ENCODE measurements at regions not wholly inside any gene's neighbourhood (a gene's known extent, or its start where the extent isn't known, plus 50 kb on each side); places are given as distances from the start of the nearest gene placed in this dataset.

DNA sequence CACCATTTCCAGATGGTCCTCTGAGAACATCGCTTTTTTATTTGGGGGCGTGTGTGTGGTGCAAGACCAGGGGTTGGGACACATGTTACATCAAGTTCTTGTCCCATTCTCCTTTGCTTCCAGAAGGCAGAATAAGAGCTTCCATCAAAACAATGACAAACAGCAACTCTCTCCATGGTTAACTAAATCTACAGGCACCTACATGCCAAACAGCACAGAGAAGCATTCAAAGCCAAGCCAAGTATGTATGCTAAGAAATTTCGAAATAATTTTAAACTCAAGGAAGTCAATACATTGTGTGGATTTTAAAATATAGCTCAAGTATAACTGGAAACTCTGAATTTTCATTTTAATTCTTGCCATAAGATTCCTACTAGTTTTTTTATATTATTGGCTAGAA, 105.6 kb downstream of the SEC61B start:
- TF ChIP-seq, protein P1, sequence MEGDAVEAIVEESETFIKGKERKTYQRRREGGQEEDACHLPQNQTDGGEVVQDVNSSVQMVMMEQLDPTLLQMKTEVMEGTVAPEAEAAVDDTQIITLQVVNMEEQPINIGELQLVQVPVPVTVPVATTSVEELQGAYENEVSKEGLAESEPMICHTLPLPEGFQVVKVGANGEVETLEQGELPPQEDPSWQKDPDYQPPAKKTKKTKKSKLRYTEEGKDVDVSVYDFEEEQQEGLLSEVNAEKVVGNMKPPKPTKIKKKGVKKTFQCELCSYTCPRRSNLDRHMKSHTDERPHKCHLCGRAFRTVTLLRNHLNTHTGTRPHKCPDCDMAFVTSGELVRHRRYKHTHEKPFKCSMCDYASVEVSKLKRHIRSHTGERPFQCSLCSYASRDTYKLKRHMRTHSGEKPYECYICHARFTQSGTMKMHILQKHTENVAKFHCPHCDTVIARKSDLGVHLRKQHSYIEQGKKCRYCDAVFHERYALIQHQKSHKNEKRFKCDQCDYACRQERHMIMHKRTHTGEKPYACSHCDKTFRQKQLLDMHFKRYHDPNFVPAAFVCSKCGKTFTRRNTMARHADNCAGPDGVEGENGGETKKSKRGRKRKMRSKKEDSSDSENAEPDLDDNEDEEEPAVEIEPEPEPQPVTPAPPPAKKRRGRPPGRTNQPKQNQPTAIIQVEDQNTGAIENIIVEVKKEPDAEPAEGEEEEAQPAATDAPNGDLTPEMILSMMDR (conservative IDR thresholded peaks at IDR 0.05; ENCODE audit: low read length) = no peak
- TF ChIP-seq EZH2phosphoT487 (IDR thresholded peaks at IDR 0.05; ENCODE audit: borderline replicate concordance, low read depth, low read length) = no peak
